GM12864 (cell line): ENCODE measurements at regions not wholly inside any gene's neighbourhood (a gene's known extent, or its start where the extent isn't known, plus 50 kb on each side); places are given as distances from the start of the nearest gene placed in this dataset.

Source experiments
- DNase-seq: peaks from one replicate; pipeline ENCODE4 v3.0.0-alpha.2; 2011; ENCODE audit warnings: low read depth
- H3K4me3 ChIP-seq: 2 replicates; pipeline ENCODE4 v1.5.1; 2011; ENCODE audit warnings: mild to moderate bottlenecking, low read depth, low read length, control low read depth
- CTCF ChIP-seq: IDR thresholded peaks from 2 replicates; pipeline ENCODE4 v1.5.1; 2011; ENCODE audit warnings: low read depth, mild to moderate bottlenecking, moderate library complexity, low read length, control low read depth, inconsistent platforms; ENCODE audit errors: missing control alignments

GRCh38 chr4:59120287-59120814, 2010.2 kb upstream of the IGFBP7 start:
- no peak for TF ChIP-seq CTCF
- no peak overlapping the region for H3K4me3 ChIP-seq
- DNase-seq = no peak

GRCh38 chr4:59122626-59123025, 2012.4 kb upstream of the IGFBP7 start:
- TF ChIP-seq CTCF = no peak
- no peak overlapping the region for H3K4me3 ChIP-seq
- no peak for DNase-seq

- no peak overlapping the region for H3K4me3 ChIP-seq
- no peak for TF ChIP-seq CTCF
- no peak for DNase-seq
These were observed 2016.0 kb upstream of the IGFBP7 start for GRCh38 chr4:59126159-59126558.

- no peak for DNase-seq
- TF ChIP-seq CTCF = no peak
- no peak overlapping the region for H3K4me3 ChIP-seq
These were observed 2016.8 kb upstream of the IGFBP7 start for GRCh38 chr4:59127006-59127405.

GRCh38 chr4:59127743-59128142, 2017.6 kb upstream of the IGFBP7 start:
- H3K4me3 ChIP-seq = no peak overlapping the region
- DNase-seq = no peak
- no peak for TF ChIP-seq CTCF

- TF ChIP-seq CTCF = no peak
- no peak for DNase-seq
- H3K4me3 ChIP-seq = no peak overlapping the region
These were observed 2025.2 kb upstream of the IGFBP7 start for GRCh38 chr4:59135248-59135985.

- TF ChIP-seq CTCF = peak; percentile 9
- H3K4me3 ChIP-seq = no peak overlapping the region
- no peak for DNase-seq
These were observed 2038.9 kb upstream of the ADGRL3 start for GRCh38 chr4:59161249-59161648.
